Liver (tissue), 8 donors: ENCODE measurements at regions not wholly inside any gene's neighbourhood (a gene's known extent, or its start where the extent isn't known, plus 50 kb on each side); places are given as distances from the start of the nearest gene placed in this dataset.

ENCODE experiments used
- DNase-seq: peaks from one replicate; pipeline ENCODE4 v3.0.0-alpha.2; 2017; ENCODE audit warnings: low spot score
- H3K27ac ChIP-seq, 2 donors: one replicate each; pipeline ENCODE4 v1.7.0; 2013; ENCODE audit warnings: inconsistent platforms in 2 of 2, low read length in 2 of 2, control low read depth in 1 of 2, low read depth in 1 of 2, mild to moderate bottlenecking in 1 of 2
- H3K27me3 ChIP-seq, 4 donors: one replicate each; pipeline versions ENCODE4 v1.6.1 to v1.7.0; 2013; ENCODE audit warnings: low read length in 3 of 4, inconsistent platforms in 1 of 4, mild to moderate bottlenecking in 1 of 4, moderate library complexity in 1 of 4; ENCODE audit not compliant: control insufficient read depth in 4 of 4, insufficient read depth in 4 of 4
- H3K36me3 ChIP-seq, 4 donors: one replicate each; pipeline versions ENCODE4 v1.6.1 to v1.7.0; 2013; ENCODE audit warnings: low read length in 3 of 4, mild to moderate bottlenecking in 3 of 4, low read depth in 1 of 4, moderate library complexity in 1 of 4; ENCODE audit not compliant: control insufficient read depth in 4 of 4, insufficient read depth in 3 of 4
- H3K4me1 ChIP-seq, 4 donors: one replicate each; pipeline versions ENCODE4 v1.6.1 to v1.7.0; 2013; ENCODE audit warnings: low read length in 3 of 4, mild to moderate bottlenecking in 3 of 4, moderate library complexity in 1 of 4; ENCODE audit not compliant: control insufficient read depth in 4 of 4, insufficient read depth in 4 of 4
- H3K4me3 ChIP-seq, 3 donors: one replicate each; pipeline versions ENCODE4 v1.6.1 to v1.7.0; 2013; ENCODE audit warnings: low read length in 3 of 3, control low read depth in 1 of 3, low read depth in 1 of 3, mild to moderate bottlenecking in 1 of 3
- H3K9ac ChIP-seq, 2 donors: one replicate each; pipeline ENCODE4 v1.7.0; 2013; ENCODE audit warnings: low read length in 2 of 2, mild to moderate bottlenecking in 2 of 2, moderate library complexity in 2 of 2, control low read depth in 1 of 2, low read depth in 1 of 2
- H3K9me3 ChIP-seq, 4 donors: one replicate each; pipeline versions ENCODE4 v1.6.1 to v1.7.0; 2013; ENCODE audit warnings: low read length in 3 of 4; ENCODE audit not compliant: control insufficient read depth in 4 of 4
- ATF3 ChIP-seq: IDR thresholded peaks from 2 replicates; pipeline ENCODE4 v1.6.1; 2016; ENCODE audit warnings: antibody characterized with exemption
- CTCF ChIP-seq: fragments of 150-350 bp; IDR thresholded peaks from 2 replicates; pipeline ENCODE4 v1.5.1; 2017; ENCODE audit warnings: improper control_type of control experiment, low read depth, low read length; ENCODE audit not compliant: missing input control
- EGR1 ChIP-seq, 2 donors: IDR thresholded peaks; 2 replicates each; pipeline ENCODE4 v1.6.1; 2016 to 2018; ENCODE audit warnings: antibody characterized with exemption in 2 of 2, low read depth in 2 of 2
- FOXA1 ChIP-seq: IDR thresholded peaks from 2 replicates; pipeline ENCODE4 v1.6.1; 2016; ENCODE audit warnings: antibody characterized with exemption
- FOXA2 ChIP-seq: IDR thresholded peaks from 2 replicates; pipeline ENCODE4 v1.6.1; 2016; ENCODE audit warnings: antibody characterized with exemption
- GABPA ChIP-seq, 2 donors: IDR thresholded peaks in 1 of 2; conservative IDR thresholded peaks in 1 of 2; 2 replicates each; pipeline ENCODE4 v1.6.1; 2016; ENCODE audit warnings: antibody characterized with exemption in 2 of 2, mild to moderate bottlenecking in 1 of 2, moderate library complexity in 1 of 2
- HNF4A ChIP-seq, 2 donors: conservative IDR thresholded peaks; 2 replicates each; pipeline ENCODE4 v1.6.1; 2016; ENCODE audit warnings: antibody characterized with exemption in 2 of 2, mild to moderate bottlenecking in 2 of 2
- HNF4G ChIP-seq: IDR thresholded peaks from 2 replicates; pipeline ENCODE4 v1.6.1; 2016; ENCODE audit warnings: antibody characterized with exemption
- JUND ChIP-seq, 2 donors: IDR thresholded peaks; 2 replicates each; pipeline ENCODE4 v1.6.1; 2016; ENCODE audit warnings: antibody characterized with exemption in 2 of 2
- MAX ChIP-seq: IDR thresholded peaks from 2 replicates; pipeline ENCODE4 v1.6.1; 2016; ENCODE audit warnings: antibody characterized with exemption
- NR2F2 ChIP-seq: IDR thresholded peaks from 2 replicates; pipeline ENCODE4 v1.6.1; 2016; ENCODE audit warnings: antibody characterized with exemption
- RAD21 ChIP-seq, 2 donors: IDR thresholded peaks; 2 replicates each; pipeline ENCODE4 v1.6.1; 2016; ENCODE audit warnings: antibody characterized with exemption in 2 of 2, mild to moderate bottlenecking in 2 of 2
- REST ChIP-seq: IDR thresholded peaks from 2 replicates; pipeline ENCODE4 v1.6.1; 2016; ENCODE audit warnings: antibody characterized with exemption, mild to moderate bottlenecking
- RXRA ChIP-seq, 2 donors: IDR thresholded peaks; 2 replicates each; pipeline ENCODE4 v1.6.1; 2017 to 2018; ENCODE audit warnings: antibody characterized with exemption in 2 of 2, mild to moderate bottlenecking in 1 of 2
- SP1 ChIP-seq: IDR thresholded peaks from 2 replicates; pipeline ENCODE4 v1.6.1; 2018; ENCODE audit warnings: antibody characterized with exemption, mild to moderate bottlenecking
- TAF1 ChIP-seq: conservative IDR thresholded peaks from 2 replicates; pipeline ENCODE4 v1.6.1; 2016; ENCODE audit warnings: antibody characterized with exemption, mild to moderate bottlenecking
- YY1 ChIP-seq: IDR thresholded peaks from 2 replicates; pipeline ENCODE4 v1.6.1; 2016; ENCODE audit warnings: antibody characterized with exemption, mild to moderate bottlenecking
- WGBS: extraction: QIAGEN DNeasy Blood & Tissue Kit; methylation state at CpG from one replicate; pipeline ENCODE4 v1.1.7; 2013; 5-methylcytosine and 5-hydroxymethylcytosine counted together
- TF ChIP-seq, protein P1 (sequence below): IDR thresholded peaks from 2 replicates; pipeline ENCODE4 v1.6.1; 2016; ENCODE audit warnings: antibody characterized with exemption
- donor health status: healthy.
- donor health status: healthy.
- donor health status: healthy.
- donor health status: healthy.
- donor health status: healthy.

DNA sequence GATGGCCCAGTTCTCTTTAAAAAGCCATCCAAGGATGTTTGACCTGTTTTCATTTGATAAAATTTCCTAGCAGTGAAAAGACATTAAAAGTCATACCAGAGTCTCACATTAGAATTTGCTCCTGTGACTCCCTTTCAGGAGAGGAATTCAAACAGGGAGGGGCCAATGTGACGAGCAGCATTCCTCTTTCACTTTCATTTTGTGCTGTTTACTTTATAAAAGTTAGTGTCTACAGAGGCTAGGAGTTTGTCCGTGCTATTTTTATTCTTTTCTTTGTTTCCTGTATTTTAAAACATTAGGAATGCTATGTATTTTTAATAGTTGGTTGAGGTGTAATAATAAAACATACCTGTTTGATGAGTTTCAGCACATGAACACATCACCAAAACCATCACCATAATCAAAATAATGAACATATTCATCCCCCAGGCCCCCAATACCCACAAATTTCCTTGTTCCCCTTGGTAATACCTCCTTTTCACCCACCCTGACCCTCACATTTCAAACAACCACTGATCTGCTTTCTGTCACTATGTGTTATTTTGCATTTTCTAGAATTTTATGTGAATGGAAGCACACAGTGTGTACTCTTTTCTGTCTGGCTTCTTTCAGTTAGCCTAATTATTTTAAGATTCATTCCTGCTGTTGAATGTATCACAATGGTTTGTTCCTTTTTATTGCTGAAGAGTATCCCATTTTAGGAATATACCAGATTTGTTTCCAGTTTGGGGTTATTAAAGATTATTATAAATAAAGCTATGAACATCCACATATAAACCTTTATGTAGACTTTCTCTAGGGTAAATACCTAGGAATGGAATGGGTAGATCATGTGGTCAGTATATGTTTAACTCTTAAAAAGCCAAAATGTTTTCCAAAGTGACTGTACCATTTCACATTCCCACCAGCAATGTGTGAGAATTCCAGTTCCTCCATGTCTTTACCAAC, 129.5 kb downstream of the TENT5C start:
- H3K4me1 ChIP-seq: peaks cover 0 to 4% (median 2%) of the 10 kb centered on the region in 4 donors
- peak overlapping the region in 1 of 2 donors; percentile 93 for H3K9ac ChIP-seq
- no peak for DNase-seq
- H3K27me3 ChIP-seq: no peaks in the 10 kb centered on the region
- peak overlapping the region; percentile 41 to 49 for H3K27ac ChIP-seq
- 0% methylated on average over 2 of the region's 2 CpGs for WGBS
- TF ChIP-seq EGR1 (IDR thresholded peaks at IDR 0.05; ENCODE audit: low read depth in 2 of 2) (no peak), SP1 (peak; percentile 50), TAF1 (no peak), ATF3 (no peak), REST (no peak), MAX (no peak), HNF4A (conservative IDR thresholded peaks at IDR 0.05) (no peak), GABPA (IDR thresholded peaks at IDR 0.05 in 1 of 2, conservative IDR thresholded peaks at IDR 0.05 in 1 of 2) (no peak), YY1 (no peak), FOXA1 (peak; percentile 34), RAD21 (IDR thresholded peaks at IDR 0.05) (peak in 1 of 2 donors; percentile 36), CTCF (no peak), HNF4G (no peak), FOXA2 (peak; percentile 85), RXRA (IDR thresholded peaks at IDR 0.05) (no peak), JUND (IDR thresholded peaks at IDR 0.05) (no peak), NR2F2 (no peak)
- TF ChIP-seq, protein P1, sequence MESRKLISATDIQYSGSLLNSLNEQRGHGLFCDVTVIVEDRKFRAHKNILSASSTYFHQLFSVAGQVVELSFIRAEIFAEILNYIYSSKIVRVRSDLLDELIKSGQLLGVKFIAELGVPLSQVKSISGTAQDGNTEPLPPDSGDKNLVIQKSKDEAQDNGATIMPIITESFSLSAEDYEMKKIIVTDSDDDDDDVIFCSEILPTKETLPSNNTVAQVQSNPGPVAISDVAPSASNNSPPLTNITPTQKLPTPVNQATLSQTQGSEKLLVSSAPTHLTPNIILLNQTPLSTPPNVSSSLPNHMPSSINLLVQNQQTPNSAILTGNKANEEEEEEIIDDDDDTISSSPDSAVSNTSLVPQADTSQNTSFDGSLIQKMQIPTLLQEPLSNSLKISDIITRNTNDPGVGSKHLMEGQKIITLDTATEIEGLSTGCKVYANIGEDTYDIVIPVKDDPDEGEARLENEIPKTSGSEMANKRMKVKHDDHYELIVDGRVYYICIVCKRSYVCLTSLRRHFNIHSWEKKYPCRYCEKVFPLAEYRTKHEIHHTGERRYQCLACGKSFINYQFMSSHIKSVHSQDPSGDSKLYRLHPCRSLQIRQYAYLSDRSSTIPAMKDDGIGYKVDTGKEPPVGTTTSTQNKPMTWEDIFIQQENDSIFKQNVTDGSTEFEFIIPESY: no peak
- H3K36me3 ChIP-seq: no peaks in the 10 kb centered on the region
- no peaks in the 10 kb centered on the region for H3K9me3 ChIP-seq
- peak overlapping the region; percentile 23 to 62 (median 42) for H3K4me3 ChIP-seq
